ENCODE measurements at regions not wholly inside any gene's neighbourhood (a gene's known extent, or its start where the extent isn't known, plus 50 kb on each side); places are given as distances from the start of the nearest gene placed in this dataset.
"Not testable (repeated sequence)": the region's sequence is repeated elsewhere in the genome, so short reads cannot be mapped to it uniquely, and the experiment has no call there.

DNA sequence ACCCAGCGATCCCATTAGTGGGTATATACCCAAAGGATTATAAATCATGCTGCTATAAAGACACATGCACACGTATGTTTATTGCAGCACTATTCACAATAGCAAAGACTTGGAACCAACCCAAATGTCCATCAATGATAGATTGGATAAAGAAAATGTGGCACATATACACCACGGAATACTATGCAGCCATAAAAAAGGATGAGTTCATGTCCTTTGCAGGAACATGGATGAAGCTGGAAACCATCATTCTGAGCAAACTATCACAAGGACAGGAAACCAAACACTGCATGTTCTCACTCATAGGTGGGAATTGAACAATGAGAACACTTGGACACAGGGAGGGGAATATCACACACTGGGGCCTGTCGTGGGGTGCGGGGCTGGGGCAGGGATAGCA is 230.0 kb upstream of the RREB1 start:
- TF ChIP-seq, protein P1, sequence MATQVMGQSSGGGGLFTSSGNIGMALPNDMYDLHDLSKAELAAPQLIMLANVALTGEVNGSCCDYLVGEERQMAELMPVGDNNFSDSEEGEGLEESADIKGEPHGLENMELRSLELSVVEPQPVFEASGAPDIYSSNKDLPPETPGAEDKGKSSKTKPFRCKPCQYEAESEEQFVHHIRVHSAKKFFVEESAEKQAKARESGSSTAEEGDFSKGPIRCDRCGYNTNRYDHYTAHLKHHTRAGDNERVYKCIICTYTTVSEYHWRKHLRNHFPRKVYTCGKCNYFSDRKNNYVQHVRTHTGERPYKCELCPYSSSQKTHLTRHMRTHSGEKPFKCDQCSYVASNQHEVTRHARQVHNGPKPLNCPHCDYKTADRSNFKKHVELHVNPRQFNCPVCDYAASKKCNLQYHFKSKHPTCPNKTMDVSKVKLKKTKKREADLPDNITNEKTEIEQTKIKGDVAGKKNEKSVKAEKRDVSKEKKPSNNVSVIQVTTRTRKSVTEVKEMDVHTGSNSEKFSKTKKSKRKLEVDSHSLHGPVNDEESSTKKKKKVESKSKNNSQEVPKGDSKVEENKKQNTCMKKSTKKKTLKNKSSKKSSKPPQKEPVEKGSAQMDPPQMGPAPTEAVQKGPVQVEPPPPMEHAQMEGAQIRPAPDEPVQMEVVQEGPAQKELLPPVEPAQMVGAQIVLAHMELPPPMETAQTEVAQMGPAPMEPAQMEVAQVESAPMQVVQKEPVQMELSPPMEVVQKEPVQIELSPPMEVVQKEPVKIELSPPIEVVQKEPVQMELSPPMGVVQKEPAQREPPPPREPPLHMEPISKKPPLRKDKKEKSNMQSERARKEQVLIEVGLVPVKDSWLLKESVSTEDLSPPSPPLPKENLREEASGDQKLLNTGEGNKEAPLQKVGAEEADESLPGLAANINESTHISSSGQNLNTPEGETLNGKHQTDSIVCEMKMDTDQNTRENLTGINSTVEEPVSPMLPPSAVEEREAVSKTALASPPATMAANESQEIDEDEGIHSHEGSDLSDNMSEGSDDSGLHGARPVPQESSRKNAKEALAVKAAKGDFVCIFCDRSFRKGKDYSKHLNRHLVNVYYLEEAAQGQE (IDR thresholded peaks at IDR 0.05): not testable (repeated sequence)
- not testable (repeated sequence) for TF ChIP-seq GABPA (IDR thresholded peaks at IDR 0.05 in 1 of 2, conservative IDR thresholded peaks at IDR 0.05 in 1 of 2); YY1 (IDR thresholded peaks at IDR 0.05); RAD21 (IDR thresholded peaks at IDR 0.05); TAF1 (conservative IDR thresholded peaks at IDR 0.05)
- TF ChIP-seq, protein P2, sequence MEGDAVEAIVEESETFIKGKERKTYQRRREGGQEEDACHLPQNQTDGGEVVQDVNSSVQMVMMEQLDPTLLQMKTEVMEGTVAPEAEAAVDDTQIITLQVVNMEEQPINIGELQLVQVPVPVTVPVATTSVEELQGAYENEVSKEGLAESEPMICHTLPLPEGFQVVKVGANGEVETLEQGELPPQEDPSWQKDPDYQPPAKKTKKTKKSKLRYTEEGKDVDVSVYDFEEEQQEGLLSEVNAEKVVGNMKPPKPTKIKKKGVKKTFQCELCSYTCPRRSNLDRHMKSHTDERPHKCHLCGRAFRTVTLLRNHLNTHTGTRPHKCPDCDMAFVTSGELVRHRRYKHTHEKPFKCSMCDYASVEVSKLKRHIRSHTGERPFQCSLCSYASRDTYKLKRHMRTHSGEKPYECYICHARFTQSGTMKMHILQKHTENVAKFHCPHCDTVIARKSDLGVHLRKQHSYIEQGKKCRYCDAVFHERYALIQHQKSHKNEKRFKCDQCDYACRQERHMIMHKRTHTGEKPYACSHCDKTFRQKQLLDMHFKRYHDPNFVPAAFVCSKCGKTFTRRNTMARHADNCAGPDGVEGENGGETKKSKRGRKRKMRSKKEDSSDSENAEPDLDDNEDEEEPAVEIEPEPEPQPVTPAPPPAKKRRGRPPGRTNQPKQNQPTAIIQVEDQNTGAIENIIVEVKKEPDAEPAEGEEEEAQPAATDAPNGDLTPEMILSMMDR (IDR thresholded peaks at IDR 0.05; ENCODE audit: low read depth, low read length, missing input control): not testable (repeated sequence)
- TF ChIP-seq, protein P3, sequence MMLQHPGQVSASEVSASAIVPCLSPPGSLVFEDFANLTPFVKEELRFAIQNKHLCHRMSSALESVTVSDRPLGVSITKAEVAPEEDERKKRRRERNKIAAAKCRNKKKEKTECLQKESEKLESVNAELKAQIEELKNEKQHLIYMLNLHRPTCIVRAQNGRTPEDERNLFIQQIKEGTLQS (IDR thresholded peaks at IDR 0.05): not testable (repeated sequence)

Measured in liver (tissue), 3 donors.